HL-60 (cell line): ENCODE measurements at regions not wholly inside any gene's neighbourhood (a gene's known extent, or its start where the extent isn't known, plus 50 kb on each side); places are given as distances from the start of the nearest gene placed in this dataset.

Experiments used
- DNase-seq, 2 experiments: peaks; one replicate each; pipeline ENCODE4 v3.0.0-alpha.2; 2010 to 2020; ENCODE audit warnings: low read depth in 1 of 2, low spot score in 1 of 2
- H3K27ac ChIP-seq: fragments of 250-450 bp; sonication (Bioruptor Pico); replicated peaks from 2 replicates; pipeline ENCODE4 v1.5.1; 2020; ENCODE audit warnings: mild to moderate bottlenecking, moderate library complexity
- H3K27me3 ChIP-seq: fragments of 250-450 bp; sonication (Bioruptor Pico); 2 replicates; pipeline ENCODE4 v1.5.1; 2021; ENCODE audit warnings: mild to moderate bottlenecking, moderate library complexity; ENCODE audit not compliant: insufficient read depth, poor library complexity, severe bottlenecking
- H3K4me3 ChIP-seq: replicated peaks from 2 replicates; pipeline ENCODE4 v1.5.1; 2011; ENCODE audit warnings: mild to moderate bottlenecking, control low read depth, low read length; ENCODE audit not compliant: insufficient read depth
- CTCF ChIP-seq: IDR thresholded peaks from one replicate; pipeline ENCODE4 v1.5.1; 2011; ENCODE audit warnings: low read length, control low read depth, inconsistent platforms; ENCODE audit not compliant: insufficient read depth
- GABPA ChIP-seq: IDR thresholded peaks from 2 replicates; pipeline ENCODE4 v1.6.1; 2012; ENCODE audit warnings: low read depth
- POLR2AphosphoS5 ChIP-seq: IDR thresholded peaks from 2 replicates; pipeline ENCODE4 v1.6.1; 2012; ENCODE audit warnings: low read depth
- SPI1 ChIP-seq: IDR thresholded peaks from 2 replicates; pipeline ENCODE4 v1.6.1; 2012; ENCODE audit warnings: low read depth, mild to moderate bottlenecking, borderline replicate concordance
- TF ChIP-seq, protein P1 (sequence below): IDR thresholded peaks from 2 replicates; pipeline ENCODE4 v1.6.1; 2012; ENCODE audit warnings: low read depth; ENCODE audit not compliant: insufficient replicate concordance

DNA sequence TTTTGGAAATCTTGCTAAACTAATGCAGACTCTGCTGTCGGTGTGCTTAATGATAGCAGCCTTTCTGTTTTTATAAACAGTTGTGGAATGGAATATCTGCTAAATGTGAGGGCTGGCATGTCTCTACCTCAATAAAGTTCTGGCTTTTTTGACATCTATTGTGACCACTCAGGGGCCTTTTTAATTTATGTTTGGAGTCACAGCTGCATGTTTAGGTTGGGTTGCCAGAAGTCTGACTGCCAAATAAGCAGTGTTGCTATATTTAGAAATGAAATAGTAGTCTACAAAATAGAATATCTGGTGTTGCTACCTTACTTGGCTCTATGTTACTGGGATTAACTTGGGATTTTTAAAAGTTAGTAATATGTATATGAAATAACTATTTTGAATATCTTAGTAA is 125.1 kb upstream of the LOC128125822 start:
- DNase-seq, result no peak
- no peak for TF ChIP-seq POLR2AphosphoS5
- TF ChIP-seq, protein P1, sequence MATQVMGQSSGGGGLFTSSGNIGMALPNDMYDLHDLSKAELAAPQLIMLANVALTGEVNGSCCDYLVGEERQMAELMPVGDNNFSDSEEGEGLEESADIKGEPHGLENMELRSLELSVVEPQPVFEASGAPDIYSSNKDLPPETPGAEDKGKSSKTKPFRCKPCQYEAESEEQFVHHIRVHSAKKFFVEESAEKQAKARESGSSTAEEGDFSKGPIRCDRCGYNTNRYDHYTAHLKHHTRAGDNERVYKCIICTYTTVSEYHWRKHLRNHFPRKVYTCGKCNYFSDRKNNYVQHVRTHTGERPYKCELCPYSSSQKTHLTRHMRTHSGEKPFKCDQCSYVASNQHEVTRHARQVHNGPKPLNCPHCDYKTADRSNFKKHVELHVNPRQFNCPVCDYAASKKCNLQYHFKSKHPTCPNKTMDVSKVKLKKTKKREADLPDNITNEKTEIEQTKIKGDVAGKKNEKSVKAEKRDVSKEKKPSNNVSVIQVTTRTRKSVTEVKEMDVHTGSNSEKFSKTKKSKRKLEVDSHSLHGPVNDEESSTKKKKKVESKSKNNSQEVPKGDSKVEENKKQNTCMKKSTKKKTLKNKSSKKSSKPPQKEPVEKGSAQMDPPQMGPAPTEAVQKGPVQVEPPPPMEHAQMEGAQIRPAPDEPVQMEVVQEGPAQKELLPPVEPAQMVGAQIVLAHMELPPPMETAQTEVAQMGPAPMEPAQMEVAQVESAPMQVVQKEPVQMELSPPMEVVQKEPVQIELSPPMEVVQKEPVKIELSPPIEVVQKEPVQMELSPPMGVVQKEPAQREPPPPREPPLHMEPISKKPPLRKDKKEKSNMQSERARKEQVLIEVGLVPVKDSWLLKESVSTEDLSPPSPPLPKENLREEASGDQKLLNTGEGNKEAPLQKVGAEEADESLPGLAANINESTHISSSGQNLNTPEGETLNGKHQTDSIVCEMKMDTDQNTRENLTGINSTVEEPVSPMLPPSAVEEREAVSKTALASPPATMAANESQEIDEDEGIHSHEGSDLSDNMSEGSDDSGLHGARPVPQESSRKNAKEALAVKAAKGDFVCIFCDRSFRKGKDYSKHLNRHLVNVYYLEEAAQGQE, result no peak
- no peak for TF ChIP-seq GABPA
- no peak for TF ChIP-seq SPI1
- no peak for TF ChIP-seq CTCF
- Histone ChIP-seq H3K27me3 (no peaks in the 10 kb centered on the region), H3K4me3 (no peak overlapping the region), H3K27ac (no peak overlapping the region)

DNA sequence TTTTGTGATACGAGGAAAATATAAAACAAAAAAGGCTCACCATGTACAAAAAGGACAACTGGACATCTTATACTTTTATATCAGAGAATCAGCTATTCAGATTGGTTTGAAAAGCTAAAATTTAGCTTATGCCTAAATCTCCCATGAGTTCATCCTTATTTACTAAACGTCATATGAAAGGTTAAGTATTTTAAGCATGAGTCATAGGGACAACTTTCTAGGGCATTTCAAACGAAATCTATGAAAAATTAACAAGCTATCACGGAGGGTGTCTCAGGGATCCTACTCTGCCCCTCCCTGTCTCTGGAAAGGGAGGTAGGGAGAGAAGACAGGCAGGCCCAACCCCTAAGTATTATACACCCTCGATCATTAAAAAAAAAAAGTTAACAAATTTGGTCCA is 124.1 kb upstream of the LOC128125822 start:
- DNase-seq, result no peak
- no peak for TF ChIP-seq CTCF
- TF ChIP-seq, protein P1, result no peak
- TF ChIP-seq POLR2AphosphoS5, result no peak
- TF ChIP-seq SPI1, result no peak
- TF ChIP-seq GABPA, result no peak
- Histone ChIP-seq H3K27ac (no peak overlapping the region), H3K27me3 (no peaks in the 10 kb centered on the region), H3K4me3 (no peak overlapping the region)

DNA sequence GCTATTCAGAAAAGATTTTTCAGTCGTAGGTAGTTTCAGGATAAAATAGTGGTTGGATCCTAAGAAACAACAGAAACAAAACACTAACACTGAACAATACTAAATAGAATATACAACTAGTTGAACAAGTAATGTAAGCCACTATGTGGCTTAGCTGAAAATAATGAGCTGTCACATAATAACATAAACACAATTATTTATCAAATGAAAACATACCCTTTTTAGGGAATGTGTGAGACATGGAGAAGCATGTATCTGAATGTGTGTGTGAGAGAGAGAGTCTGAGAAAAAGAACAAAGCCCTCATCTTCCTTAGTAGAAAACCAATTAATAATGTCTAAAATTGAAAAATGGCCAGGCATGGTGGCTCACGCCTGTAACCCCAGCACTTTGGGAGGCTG is 122.6 kb upstream of the LOC128125822 start:
- TF ChIP-seq GABPA, result no peak
- TF ChIP-seq SPI1, result no peak
- TF ChIP-seq CTCF, result no peak
- TF ChIP-seq POLR2AphosphoS5, result no peak
- TF ChIP-seq, protein P1, result no peak
- Histone ChIP-seq H3K27me3 (no peaks in the 10 kb centered on the region), H3K27ac (no peak overlapping the region), H3K4me3 (no peak overlapping the region)
- no peak for DNase-seq
